HG02571 (cell line): ENCODE measurements at regions not wholly inside any gene's neighbourhood (a gene's known extent, or its start where the extent isn't known, plus 50 kb on each side); places are given as distances from the start of the nearest gene placed in this dataset.
"Not testable (repeated sequence)": the region's sequence is repeated elsewhere in the genome, so short reads cannot be mapped to it uniquely, and the experiment has no call there.

ENCODE experiments used
- ATAC-seq: cut with Tn5 transposase; IDR thresholded peaks from one replicate; pipeline ENCODE4 v1.9.1; 2021; ENCODE audit warnings: mild to moderate bottlenecking, moderate library complexity; ENCODE audit not compliant: unreplicated experiment

DNA sequence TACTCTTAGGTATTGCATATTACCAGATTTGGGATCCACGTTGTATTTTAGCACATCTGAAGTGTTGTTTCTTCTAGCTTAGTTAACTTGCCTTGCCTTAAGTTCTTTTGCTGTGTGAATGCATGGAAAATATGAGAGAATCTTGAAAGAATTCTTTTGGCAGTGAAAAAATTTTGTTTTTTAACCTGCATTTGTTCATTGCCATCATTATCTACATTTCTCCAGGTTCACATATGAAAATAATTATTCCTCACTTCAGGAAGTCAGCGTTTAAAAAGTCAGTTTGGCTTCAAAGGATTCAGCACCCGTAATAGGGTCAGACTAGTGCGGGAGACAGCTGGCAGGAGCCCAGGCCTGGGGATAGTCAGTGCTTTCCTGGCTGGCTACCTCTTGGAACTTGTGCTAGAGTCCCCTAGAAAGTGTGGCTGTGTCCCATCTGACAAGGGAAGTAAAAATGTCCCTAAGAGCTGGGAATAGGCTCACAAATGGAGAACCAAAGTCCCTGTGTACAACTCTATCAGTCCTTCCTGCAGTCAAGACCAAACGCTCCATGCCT, 251.9 kb upstream of the KLF3 start:
- ATAC-seq: no peak

DNA sequence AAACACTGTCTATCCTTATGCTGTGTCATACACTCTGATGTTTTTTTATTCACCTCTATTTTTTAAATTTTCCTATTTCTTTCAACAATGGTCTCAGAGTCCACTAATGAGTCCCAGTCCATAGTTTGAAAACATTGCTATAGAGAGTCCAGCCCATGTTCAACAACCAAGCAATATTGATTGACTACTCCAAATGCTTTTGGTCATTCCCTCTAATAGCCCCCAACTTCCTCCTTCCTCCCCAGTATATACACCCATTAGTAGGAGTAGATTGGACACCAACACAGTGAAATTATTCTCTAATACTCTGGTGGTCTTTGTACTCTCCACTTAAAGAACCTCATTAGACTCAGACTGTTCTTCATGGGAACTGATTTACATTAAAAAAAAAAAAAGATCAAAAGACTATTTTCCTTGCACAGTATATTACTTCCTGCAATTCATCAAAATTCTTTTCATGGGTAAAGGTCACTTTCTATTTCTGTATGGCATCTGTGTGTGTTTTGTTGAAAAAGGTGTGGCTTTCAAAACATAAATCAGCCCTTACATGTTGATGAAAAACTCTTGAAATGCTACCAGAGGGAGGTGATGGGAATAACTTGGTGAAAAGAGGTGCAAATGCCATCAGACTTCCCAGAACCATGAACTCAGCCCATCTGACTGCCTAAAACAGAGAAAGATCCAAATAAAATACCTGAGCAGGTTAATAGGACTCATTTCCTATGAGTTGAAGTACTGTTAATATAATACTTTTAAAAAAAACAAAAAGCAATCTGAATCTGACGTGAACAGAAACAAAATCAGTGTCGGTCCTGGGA, 250.3 kb upstream of the KLF3 start:
- ATAC-seq: no peak

DNA sequence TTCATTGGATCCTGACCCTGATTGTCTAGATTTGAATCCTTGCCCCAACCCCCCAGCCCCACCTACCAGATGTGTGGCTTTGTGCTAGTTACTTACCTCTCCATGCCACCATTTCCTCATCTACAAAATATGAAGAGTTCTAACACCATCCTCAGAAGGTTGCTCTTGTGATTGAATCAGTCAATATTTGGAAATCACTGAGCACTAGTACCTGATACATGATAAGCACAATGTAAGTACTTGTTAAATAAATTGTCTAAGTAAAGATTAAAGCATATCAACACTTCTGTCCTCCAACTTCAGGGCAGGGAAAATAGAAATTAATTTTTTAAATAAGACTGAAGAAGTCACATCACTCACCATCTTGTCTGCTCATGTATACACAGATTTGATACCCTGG, 249.6 kb upstream of the KLF3 start:
- ATAC-seq: no peak

DNA sequence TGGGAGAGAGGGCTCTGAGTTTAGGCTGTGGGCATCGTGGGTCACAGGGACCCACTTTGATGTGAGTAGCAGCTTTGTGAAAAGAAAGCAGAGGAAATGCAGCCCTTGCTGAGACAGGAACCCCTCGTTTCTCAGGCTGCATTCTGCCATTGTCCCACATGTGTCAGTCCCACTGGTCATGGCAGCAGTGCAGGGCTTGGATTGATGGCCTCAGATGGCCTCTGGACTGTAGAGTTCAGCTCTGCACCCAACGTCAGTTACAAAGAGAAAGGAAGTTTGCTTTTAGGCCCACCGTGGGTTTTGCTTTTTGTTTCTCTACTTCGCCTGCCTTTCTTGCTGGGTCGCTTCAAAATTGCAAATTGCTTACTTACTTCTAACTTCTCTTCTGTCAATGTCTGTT, 248.3 kb upstream of the KLF3 start:
- no peak for ATAC-seq

DNA sequence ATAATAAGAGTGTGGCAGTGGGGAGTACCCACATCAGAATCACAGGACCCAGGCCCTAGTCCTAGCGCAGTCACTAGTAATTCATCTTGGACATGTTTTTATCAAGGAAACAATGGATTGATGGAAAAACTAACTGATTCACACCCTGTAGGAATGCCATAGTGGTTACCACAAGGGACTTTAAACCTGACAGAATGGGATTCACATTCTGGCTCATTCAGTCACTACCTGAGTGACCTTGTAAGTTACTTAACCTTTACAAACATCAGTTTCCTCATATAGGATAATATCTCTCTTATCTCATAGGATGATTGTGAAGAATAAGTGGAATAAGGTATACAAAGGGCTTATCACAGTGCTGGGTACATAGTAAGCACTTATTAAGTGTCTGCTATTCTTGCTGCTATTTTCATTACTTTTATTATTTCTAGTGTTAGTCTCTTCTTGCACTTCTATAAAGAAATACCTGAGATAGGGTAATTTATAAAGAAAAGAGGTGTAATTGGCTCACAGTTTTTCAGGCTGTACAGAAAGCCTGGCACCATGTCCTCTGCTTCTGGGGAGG, 247.5 kb upstream of the KLF3 start:
- ATAC-seq: no peak

DNA sequence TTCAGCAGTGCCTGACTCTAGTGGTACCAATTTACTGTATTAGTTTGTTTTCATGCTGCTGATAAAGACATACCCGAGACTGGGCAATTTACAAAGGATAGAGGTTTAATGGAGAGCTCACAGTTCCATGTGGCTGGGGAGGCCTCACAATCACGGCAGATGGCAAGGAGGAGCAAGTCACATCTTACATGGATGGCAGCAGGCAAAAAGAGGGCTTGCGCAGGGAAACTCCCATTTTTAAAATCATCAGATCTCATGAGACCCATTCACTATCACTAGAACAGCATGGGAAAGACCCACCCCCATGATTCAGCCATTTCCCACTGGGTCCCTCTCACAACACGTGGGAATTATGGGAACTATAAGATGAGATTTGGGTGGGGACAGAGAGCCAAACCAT, 243.7 kb upstream of the KLF3 start:
- ATAC-seq: not testable (repeated sequence)

DNA sequence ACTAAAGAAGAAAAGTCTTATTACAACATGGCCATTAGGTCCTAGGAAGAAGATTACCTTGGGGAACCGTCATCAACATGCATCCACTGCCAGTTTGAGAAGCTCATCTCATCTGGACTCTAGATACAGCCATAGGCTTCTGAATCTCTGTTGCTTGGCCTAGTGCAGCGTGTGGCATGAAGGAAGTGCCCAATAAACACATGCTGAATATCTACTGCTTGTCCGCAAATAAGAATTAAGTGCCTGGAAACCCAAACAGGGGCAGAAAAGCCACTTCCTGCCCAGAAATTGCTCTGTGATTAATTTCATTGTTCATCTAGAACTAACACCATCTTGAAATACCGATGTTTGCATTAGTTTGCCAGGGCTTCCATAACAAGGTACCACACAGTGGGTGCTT, 241.1 kb upstream of the KLF3 start:
- no peak for ATAC-seq

DNA sequence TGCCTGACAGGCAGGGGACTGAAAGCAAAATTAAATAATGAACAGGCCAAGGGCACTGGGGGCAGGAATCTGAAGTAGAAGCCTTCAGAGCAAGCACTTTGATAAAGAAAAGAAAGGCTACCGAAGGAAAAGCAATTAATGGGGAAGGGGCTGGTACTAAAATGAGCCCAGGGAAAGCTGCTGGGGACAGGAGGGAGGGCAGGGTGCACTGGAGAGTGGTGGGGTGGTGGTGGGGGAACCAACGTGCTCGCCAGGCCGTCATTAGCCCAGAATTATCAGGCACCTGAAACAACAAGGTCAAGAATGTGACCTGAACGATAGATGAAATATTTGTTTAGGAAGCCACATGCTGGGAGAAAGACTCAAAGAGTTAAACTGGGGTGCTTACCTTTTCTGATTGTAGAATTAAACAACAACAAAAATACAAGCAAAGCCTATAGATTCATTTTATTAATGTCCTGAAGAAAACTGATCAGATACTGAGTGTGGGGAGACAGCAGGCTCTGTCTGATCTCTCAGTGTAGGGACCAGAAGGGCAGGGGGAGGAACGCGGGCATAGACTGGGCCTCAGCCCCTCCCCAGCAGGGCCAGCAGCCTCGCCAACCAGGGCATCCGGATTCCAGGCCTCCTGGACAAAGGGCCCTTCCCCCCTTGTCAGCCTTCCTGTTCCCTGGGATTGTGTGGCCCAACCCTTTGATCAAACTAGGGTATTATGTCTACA, 239.7 kb upstream of the KLF3 start:
- no peak for ATAC-seq

DNA sequence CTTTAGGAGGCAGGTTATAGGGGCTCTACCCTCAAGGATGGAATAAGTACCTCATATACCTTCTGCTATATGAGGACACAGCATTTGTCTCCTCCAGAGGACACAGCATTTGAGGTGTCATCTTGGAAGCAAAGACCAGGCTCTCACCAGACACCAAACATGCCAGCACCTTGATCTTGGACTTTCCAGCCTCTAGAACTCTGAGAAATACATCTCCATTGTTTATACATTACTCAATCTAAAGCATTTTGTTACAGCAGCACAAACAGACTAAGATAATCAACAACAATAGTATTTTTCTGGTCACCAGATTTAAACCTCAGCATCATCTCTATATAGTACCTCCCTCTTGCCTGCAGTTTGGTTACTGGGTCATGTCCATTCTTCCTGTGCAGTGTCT, 237.5 kb upstream of the KLF3 start:
- ATAC-seq: no peak

DNA sequence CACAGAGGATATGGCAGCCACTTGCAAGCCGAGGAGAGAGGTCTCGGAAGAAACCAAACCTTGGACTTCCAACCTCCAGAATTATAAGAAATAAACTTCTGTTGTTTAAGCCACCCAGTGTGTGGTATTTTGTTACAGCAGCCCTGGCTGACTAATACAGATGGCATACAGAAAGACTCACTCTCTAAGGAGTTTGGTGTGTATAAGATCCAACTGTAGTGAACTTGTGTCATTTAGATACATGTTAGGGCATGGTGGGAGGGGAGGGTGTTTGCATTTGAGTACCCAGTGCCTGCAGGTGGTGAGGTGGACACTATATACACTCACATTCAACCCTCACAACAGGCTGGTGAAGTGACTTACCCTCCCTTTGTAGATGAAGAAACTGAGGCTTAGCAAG, 233.2 kb upstream of the KLF3 start:
- ATAC-seq: no peak

DNA sequence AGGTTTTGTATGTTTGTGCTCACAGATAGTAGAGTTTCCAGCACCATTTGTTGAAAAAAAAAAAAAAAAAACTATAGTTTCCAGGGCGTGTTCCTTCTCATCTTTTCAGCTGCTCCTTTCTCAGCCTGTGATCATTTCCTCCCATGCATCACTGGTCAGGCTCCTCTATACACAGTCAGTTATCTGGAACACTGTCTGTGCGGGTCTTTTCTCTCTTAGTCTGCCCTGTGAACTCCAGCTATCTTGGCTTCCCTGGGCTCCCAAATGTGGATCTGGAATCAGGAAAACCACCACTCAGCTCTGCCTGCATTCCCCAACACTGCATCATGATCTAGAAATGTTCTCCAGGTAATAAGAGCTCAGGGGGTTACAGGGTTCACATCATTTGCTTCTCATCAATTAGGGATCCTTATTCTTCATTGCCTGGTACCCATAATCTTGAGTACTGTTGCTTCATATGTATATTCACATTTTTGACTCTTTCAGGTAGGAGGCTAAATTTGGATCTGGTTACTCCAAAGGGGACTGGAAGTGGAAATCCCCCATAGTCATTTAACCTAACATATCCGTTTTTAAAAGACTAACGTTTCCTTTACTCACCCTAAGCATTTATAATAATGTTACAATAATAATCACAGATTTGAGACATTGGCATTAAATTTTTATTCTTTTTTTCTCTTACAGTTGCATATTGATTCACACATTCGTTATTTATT, 221.8 kb upstream of the KLF3 start:
- ATAC-seq: no peak

DNA sequence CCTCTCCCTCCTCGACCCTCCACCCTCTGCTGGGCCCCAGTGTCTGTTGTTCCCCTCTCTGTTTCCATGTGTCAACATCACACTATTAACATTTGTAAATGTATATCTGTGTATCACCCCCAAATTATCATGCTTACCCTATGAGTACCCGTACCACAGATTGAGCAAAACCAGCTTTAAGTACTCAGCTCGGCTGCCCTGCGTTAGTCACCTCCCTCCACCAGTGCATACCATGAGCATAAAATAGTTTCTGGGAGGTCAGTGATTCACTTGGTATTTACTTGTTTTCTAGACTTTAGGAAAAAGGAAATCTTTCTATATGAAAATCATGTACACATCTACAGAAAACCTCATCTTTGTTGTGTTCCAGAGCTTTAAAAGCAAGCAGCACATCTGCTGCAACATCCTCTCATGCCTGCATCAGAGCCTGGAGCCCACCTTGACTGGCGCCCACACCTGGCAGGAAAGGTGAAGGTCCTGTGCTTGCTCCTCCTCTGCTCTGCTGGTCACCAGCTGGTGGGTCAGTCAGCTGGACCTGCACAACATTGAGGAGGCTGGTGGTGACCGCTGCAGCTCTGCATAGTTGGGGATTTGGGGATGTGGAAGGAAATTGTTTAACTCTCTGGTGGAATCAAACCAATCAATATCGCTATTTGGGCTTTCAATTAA, 214.4 kb upstream of the KLF3 start:
- no peak for ATAC-seq

DNA sequence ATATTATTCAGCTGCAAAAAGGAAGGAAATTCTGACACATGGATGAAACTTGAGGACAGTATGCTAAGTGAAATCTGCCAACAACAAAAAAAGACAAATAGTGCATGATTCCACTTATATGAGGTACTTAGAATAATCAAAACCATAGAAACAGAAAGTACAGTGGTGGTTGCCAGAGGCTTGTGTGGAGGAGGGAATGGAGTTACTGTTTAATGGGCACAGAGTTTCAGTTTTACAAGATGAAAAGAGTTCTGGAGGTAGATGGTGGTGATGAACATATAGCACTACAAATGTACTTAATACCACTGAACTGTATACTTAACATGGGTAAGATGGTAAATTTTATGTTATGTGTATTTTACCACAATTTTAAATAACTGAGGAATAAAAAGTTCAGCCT, 212.0 kb upstream of the KLF3 start:
- ATAC-seq: no peak

DNA sequence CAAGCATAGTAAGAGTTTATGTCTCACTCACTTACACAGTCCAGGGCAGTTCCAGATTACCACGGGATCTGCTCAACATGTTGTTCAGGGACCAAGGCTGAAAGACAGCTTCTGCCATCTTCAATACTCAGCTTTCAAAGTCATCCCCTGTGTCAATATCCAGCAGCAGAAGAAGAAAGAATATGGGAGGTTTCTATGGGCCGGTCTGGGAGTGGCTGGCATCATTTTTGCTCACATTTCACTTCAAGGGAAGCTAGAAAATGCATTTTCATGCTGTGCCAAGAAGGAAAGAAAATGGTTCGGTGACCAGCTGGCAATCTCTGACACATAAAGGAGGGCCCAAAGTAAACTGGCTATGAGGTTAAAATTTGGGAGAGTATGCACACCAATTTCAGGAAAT, 211.5 kb upstream of the KLF3 start:
- no peak for ATAC-seq

DNA sequence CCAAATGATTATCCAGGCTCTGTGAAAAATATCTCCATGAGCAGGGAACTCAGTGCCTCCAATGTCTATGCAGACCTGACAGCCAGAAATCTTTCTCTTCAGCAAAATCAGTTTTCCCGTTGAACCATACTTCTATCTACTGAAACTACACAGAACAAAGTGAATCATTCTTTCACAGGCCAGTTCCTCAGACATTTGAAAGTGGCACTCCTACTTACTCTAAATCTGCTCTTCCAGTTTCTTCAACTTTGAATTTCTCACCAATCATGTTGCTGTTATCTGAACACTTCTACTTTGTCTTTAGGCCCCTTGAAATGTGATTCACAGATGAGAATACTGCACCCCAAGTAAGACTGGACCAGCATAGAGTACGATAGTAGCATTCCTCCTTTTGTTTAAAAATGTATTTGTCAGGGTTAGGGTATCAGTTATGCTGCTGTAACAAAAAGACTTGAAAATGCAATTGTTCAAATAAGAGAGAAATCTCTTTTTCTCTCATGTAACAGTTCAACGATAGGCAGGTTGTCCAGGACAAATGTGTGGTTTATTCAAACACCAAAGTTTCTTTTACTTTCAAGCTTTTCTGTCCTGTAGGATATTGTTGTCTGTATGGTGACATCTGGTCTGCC, 210.6 kb upstream of the KLF3 start:
- no peak for ATAC-seq

DNA sequence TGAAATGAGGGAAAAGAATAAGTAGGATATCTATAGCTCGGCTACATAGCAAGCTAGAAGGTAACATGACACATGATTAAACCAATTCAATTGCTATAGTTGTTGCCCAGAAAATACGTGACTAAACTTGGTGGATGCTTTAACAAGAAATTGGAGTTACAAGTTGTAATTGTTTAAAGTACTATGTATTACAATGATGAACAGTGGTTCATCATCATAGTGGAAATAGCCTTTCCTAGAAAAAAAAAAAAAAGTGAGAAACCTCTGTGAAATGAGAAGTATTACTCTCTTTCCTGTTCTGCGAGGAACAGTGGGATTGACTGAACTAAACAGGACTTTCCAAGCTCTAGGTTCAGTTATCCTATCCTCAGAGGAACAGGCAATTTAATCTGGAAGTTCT, 209.7 kb upstream of the KLF3 start:
- no peak for ATAC-seq

DNA sequence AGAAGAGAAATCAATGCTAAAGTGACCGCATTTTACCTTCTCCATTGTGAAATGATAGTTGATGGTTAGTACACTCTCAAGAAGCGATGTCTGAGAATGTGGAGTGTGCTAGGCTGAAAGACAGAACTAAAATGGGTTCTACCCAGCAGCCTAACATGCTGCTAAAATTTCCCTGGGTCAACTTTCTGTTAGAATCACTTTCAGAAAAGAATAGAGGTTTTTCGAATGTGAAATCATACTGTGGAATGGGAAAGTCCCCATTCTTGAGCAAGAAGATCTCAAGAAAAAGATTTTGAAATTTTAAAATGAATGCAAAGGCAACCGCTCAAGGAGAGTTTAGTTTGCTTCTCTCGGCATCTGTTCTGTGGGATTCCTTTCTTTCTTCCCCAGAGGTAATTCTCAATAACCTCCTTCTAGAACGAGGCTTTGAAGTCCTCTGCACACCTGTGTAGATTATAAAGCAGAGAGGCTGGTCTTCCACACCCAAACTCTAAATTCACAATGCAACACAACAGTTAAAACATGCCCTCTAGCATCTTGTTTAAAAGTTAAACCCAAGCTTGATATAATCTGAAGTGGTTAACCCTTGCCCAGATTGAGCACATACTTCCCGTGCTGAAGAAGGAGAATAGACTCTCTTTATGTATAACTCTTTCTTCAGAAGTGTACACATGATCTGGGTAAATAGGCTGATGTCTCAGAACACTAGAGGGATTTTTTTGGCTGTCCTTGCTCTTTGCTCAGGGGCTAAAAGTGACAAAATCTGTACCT, 208.7 kb upstream of the KLF3 start:
- ATAC-seq: peak; percentile 64

DNA sequence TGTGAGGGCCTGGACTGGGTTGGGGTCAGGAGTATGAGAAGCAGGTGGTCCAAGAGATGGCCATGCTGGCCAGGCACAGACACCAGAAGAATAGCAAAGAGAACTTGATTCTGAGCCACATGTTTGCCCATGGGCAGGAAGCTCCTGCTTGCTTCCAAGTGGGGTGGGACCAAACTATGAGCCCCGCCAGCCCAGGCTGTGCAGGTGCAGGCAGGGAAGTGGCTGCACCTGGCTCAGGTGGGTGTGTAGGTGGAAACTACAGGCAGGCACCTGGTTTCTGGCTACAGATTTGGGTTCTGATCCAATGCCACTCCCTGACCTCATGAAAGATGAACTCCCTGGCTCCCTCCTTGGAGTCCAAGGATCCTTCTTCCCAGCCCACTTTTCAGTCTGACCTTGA, 207.9 kb upstream of the KLF3 start:
- ATAC-seq: no peak

DNA sequence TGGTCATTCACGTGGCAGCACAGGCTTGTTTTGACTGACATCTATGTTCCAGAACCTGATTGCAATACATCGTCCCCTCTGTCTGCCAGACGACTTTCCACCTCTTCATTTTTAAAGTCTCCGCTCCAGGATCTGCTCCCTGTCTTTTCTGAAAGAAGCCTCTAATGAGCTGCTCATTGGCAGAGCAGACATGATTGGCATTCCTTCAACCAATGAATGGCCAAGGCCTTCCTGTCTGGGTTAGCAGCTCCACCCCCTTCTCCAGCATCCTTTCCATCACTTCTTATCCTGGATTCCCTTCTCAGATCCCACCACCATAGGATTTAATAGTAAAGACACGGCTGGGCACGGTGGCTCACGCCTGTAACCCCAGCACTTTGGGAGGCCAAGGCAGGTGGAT, 202.7 kb upstream of the KLF3 start:
- ATAC-seq: no peak
